ENCODE measurements at regions not wholly inside any gene's neighbourhood (a gene's known extent, or its start where the extent isn't known, plus 50 kb on each side); places are given as distances from the start of the nearest gene placed in this dataset.

GRCh38 chr2:125721072-125721721 is 934.8 kb upstream of the GYPC start:
- no peak for TF ChIP-seq FOXK2 (IDR thresholded peaks at IDR 0.05)
- no peak for TF ChIP-seq HDGF (IDR thresholded peaks at IDR 0.05; ENCODE audit: borderline replicate concordance)
- TF ChIP-seq SP1 (IDR thresholded peaks at IDR 0.05) = no peak
- no peak for TF ChIP-seq FOXM1 (IDR thresholded peaks at IDR 0.05; ENCODE audit: borderline replicate concordance)
- no peak for TF ChIP-seq SUZ12 (IDR thresholded peaks at IDR 0.05)
- no peak for TF ChIP-seq BHLHE40 (IDR thresholded peaks at IDR 0.05; ENCODE audit: borderline replicate concordance)
- no peak for TF ChIP-seq ARNT (IDR thresholded peaks at IDR 0.05)
- no peak for TF ChIP-seq TARDBP (IDR thresholded peaks at IDR 0.05)
- no peak for TF ChIP-seq ELF4 (IDR thresholded peaks at IDR 0.05)
- TF ChIP-seq NFRKB (IDR thresholded peaks at IDR 0.05) = no peak
- TF ChIP-seq LEF1 (IDR thresholded peaks at IDR 0.05; ENCODE audit: borderline replicate concordance) = no peak
- no peak for TF ChIP-seq FOXA1 (IDR thresholded peaks at IDR 0.05)
- no peak for TF ChIP-seq PKNOX1 (IDR thresholded peaks at IDR 0.05)
- TF ChIP-seq CTBP1 (IDR thresholded peaks at IDR 0.05; ENCODE audit: borderline replicate concordance) = no peak

Data from HEK293T (cell line).